ENCODE measurements at regions not wholly inside any gene's neighbourhood (a gene's known extent, or its start where the extent isn't known, plus 50 kb on each side); places are given as distances from the start of the nearest gene placed in this dataset.

DNA sequence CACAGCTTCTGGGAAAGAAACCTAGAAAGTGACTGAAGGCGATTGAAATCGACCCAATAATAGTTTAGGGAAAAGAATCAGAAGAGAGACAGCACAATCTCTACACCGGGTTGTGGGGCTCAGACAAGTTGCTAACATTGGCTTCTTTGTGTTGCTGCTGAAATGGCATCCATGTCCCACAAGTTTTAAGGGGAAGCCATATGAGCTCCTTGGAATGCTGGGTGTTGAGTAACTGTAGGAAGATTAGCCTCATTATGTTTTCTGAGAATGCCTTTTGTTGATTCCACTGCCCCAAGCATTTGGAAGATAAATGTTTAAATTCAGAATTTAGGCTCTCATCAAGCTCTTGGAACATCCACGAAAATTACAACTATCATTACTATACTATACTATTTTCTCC is 73.4 kb upstream of the NEUROD1 start:
- TF ChIP-seq, protein P1, sequence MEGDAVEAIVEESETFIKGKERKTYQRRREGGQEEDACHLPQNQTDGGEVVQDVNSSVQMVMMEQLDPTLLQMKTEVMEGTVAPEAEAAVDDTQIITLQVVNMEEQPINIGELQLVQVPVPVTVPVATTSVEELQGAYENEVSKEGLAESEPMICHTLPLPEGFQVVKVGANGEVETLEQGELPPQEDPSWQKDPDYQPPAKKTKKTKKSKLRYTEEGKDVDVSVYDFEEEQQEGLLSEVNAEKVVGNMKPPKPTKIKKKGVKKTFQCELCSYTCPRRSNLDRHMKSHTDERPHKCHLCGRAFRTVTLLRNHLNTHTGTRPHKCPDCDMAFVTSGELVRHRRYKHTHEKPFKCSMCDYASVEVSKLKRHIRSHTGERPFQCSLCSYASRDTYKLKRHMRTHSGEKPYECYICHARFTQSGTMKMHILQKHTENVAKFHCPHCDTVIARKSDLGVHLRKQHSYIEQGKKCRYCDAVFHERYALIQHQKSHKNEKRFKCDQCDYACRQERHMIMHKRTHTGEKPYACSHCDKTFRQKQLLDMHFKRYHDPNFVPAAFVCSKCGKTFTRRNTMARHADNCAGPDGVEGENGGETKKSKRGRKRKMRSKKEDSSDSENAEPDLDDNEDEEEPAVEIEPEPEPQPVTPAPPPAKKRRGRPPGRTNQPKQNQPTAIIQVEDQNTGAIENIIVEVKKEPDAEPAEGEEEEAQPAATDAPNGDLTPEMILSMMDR (IDR thresholded peaks at IDR 0.05), result no peak
- no peak for TF ChIP-seq POLR2A (IDR thresholded peaks at IDR 0.05)
